Hematopoietic multipotent progenitor cell treated with erythropoietin and hydrocortisone succinate and interleukin-3 and kit ligand, for 15 days (in vitro differentiated cells): ENCODE measurements at regions not wholly inside any gene's neighbourhood (a gene's known extent, or its start where the extent isn't known, plus 50 kb on each side); places are given as distances from the start of the nearest gene placed in this dataset.
A peak's percentile ranks its signal among the peaks of the same experiment; 100 is the strongest.

Experiments used
- DNase-seq: peaks from one replicate; pipeline ENCODE4 v3.0.0-alpha.2; 2015; ENCODE audit warnings: low spot score

DNA sequence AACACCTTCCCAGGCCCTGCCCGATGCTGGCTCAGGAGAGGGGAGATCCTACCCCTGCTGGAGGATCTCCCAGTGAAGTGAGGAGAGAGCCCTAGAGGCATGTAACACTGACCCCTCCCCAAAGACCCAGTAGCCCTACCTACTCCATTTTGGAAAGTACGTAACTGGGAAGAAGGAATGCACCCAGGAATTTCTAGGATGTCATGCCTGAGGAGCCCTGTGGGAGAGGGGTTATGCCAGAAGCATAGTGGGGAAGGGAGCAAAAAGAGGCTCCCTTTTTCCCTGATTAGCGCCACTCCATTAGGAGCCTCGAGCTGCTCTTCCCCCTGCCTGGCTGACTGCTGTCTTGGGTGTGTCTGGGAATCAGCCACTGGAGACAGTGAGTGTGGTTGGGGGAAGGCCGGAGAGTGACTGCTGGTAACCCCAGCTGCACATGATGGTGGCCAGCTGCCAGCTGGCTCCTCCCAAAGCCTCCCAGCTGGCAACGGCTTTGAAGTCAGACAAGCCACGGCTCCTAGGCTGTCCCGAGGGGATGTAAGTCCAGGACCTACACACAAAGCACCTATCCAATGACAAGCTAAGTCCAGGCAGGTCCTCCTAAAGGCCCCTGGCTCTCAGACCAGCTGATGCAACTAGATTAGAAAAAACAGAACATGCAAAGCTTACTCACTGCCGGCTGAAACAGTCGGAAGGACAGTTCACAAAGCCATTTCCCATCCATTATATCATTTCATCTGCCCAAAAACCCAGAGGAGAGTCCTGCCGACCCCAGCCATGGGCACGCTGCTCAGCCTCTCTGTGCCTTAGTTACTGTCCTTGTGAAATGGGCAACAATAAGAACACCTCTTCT lies 136.5 kb upstream of the ABCA1 start:
- peak; percentile 82 for DNase-seq

DNA sequence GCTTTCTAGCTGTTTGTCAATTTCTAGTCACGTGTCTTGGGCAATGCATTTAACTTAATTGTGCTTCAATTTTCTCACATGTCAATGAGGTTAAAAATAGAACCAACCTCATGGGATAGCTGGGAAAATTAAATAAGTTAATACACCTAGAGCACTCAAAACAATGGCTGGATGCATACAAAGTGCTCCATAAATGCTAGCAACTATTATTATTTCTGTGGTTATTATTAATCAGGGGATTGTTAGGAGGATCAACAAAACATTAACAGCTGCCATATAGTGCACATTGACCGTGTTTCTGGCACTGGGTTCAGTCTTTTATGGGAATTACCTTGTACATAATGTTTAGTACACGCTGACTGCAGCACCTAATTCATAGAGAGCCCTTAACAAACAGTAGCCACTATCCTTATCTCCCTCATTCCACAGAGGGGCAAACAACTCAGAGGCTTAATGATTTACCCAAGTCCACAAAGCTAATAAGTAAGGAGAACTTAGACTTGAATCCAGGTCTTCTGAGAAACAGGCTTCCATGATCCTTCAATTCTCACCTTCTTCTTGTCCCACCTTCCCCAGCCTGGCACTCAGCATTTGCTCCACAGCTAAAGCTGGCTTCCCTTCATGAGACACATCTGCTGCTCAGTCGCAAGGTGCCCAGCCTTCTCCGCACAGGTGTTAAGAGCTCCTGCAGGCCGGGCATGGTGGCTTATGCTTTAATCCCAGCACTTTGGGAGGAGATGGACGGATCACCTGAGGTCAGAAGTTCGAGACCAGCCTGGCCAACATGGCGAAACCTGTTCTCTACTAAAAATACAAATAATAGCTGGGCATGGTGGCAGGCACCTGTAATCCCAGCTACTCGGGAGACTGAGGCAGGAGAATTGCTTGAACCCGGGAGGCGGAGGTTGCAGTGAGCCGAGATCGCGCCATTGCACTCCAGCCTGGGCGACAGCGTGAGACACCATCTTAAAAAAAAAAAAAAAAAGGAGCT lies 137.4 kb upstream of the ABCA1 start:
- peak; percentile 14 for DNase-seq

DNA sequence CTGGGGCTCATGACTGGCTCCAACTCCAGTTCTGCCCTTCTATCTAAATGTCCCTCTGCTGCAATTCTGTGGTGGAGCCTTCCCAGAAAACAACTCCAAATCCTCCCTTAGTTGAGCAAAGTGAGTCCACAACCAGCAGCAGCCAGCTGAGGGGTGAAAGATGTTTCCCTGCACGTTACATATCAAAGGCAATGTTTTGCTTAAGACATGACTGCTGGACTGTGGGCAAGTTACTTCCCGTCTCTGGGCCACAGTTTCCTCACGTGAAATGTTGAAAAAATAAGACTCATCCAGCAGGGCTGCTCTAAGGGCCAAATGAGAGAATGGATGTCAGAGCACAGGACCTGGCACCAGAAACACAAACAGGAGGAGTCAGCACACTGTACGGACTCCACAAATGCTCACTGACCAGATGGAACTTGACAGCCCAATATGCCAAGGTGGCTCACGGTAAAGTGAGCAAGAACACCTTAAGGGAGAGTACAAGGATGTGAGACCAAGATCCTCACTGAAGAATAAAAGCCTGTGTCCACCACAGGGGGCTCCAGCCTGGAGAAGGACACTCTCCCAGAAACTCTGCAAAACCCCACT lies 138.4 kb upstream of the ABCA1 start:
- DNase-seq: no peak

DNA sequence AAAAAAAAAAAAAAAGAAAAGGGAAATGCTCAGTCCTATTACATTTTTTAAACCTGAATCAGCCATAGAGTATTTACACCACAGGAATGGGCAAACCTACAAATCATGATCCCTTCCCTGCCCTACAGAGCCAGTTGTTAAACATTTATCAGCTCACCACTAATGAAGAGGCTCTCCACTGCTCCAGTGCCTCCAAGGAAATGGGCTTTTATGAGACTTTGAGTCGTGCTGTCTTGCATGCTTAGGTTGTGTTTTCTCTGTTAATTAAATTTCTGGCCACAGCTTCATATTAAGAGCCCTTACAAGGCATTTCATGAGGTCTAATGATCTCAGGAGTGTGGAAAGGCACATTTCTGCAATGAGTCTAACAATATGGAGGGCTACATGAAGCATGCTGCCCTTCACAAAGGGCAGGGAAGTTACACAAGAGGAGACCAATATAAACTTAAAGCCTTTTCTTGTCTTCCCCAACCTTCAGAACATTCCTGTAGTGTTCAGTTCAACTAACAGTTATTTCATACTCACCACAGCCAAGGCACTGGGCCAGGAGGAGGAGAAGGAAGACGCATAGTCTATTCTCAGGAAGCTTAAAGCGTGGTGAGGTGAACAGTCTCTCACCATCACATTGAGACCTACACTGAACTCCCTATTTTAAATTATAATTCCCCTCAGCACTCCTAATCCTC lies 140.1 kb upstream of the ABCA1 start:
- no peak for DNase-seq

DNA sequence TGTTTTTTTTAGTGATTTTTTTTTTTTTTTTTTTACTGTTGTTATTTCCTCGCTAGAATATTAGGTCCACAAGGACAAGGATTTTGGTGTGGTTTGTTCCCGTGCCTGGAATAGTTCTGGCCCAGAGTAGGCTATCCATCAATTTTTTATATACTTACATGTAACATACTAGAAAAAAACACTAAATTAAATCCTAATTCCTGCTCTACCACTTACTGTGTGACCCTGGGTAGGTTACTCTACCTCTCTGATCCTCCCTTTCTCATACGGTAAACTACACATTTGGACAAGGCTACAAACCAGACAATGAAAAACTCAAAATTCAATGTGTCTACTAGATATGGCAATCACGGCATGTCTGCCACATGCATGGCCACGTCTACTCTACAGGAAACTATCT lies 141.3 kb upstream of the ABCA1 start:
- DNase-seq: no peak

DNA sequence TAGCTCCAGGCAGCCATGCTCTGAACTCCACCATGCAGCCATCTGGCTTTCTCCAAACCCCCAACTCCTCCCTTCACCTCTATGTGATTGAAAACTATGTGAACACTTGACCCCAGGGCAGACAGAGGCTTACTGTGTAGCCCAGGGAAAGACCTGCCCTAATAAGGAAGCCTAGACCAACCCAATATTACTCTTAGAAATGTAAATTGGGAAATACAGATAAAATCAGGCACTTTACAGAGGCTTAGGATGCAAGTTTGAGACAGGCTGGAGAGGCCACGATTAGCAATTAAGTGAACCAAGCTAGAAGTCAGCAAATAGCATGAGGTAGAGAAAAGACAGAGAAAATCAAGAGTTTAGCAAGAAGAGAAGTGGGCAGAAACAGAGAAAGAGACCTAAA lies 141.7 kb upstream of the ABCA1 start:
- no peak for DNase-seq

DNA sequence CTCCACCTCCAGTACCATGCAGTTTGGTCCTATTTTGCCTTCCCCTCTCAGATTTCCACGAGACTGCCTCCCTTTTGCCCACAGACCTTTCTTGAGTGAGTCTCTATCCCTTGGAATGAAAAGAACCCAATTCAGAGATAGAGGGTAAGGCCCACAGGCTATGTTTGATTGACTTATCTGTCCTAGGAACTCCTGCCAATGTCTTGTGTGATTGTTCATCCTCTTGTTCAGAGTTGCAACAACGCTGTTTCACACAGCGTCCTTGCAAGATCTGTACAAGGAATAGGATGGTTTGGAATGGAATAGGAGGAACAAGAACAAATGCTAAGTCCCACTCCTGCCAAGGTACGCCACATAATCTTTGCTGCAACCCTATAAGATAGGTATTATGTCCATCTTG lies 142.2 kb upstream of the ABCA1 start:
- no peak for DNase-seq

DNA sequence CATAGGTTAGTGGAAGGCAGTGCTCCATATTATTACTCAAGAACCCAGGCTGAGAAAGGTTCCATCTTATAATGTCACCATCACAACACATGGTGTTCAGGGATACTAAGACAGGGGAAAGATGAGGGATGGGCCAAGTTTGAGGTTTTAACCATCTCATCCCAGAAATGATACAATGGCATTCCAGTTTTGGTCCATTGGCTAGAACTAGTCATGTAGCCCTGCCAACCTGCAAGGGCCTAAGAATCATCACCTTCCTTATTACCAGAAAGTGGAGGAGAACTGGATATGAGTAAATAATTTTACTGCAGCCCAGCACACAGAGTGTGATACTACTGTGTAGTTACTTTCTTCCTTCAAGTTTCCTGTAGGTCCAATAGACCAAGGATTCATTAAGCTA lies 144.5 kb upstream of the ABCA1 start:
- no peak for DNase-seq

DNA sequence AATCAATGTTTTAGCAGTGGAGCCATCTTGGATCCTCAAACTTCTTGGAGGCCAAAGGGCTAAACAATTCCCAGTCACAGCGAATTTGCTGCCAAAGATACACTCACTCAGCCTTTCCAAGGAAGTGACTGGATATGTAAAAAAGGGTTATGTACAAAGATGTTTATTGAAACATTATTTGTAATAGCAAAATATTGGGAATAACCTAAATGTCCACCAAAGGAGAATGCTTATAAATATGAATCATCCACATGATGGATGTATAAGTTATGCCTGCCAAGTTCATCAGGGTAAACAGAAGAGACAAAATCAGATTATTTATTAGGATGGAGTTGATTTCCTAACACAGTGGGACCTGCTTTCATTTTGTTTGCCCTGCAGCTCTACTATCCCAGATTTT lies 145.2 kb upstream of the ABCA1 start:
- DNase-seq: no peak

DNA sequence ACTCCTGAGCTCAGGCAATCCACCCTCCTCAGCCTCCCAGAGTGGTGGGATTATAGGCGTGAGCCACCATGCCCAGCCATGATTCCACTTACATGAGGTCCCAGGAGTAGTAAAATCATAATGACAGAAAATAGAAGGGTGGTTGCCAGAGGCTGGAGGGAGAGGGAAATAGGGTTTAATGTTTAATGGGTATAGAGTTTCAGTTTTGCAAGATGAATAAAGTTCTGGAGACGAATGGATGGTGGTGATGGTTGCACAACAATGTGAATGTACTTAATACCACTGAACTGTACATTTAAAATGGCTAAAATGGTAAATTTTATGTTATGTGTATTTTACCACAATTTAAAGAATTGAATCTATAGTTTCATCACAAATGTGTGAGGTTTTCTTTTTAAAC lies 146.5 kb upstream of the ABCA1 start:
- no peak for DNase-seq

DNA sequence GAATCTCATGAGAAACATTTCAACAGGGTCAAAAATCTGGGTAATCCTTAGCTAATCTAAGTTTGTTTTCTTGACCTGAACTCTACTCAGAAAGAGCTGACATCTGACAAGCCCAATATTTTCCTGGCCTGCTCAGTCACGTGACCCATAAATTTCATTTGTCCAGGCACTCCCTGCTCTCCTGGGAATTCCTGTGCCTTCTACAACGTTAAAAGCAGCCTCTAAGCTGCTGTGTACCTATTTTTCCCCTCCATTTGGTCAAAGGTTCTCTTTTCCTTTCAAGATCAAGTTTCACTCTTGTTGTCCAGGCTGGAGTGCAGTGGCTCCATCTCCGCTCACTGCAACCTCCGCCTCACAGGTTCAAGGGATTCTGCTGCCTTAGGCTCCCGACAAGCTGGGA lies 148.8 kb upstream of the ABCA1 start:
- no peak for DNase-seq

DNA sequence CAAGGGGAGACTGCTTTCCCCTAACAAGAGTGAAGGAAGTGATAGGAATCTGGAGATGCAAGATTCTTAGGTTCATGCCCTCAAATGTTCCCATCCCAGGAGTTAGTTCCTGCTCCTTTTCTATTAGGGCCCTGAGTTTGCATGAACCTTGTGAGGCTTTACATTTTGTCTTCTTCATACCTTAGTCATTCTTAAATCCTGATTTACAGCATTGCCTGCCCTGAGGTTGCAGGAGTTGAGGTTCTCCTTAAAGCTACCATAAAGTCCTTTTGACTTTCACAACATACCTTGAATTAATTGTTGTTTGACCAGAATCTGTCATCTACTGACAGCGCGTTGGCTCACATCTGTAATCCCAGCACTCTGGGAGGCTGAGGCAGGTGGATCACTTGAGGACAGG lies 151.5 kb upstream of the ABCA1 start:
- DNase-seq: no peak

DNA sequence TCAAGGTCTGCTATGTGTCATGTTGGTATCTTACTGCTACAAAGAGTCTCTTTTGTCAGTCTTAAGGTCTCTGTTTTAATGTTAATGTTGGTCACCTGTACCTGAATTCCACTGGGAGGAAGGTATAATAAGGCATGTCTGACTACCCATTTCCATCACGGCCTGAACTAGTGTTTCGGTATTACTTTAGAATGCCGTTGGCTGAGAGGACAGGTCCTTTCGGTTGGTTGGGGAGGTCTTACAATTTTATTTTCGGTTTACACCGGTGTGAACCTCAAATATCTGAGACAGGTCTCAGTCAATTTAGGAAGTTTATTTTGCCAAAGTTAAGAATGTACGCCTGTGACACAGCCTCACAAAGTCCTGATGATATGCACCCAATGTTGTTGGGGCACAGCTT lies 154.9 kb upstream of the ABCA1 start:
- DNase-seq: no peak

DNA sequence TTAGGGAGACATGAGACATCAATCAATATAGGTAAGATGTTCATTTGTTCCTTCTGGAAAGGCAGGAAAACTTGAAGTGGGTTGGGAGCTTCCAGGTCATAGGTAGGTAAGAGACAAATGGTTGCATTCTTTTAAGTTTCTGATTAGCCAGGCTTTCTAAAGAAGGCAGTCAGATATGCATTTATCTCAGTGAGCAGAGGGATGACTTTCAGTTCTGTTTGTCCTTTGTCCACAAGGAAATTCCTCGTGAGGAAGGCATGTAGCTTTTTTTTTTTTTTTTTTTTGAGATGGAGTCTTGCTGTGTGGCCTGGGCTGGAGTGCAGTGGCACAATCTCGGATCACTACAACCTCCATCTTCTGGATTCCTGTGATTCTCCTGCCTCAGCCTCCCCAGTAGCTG lies 155.3 kb upstream of the ABCA1 start:
- no peak for DNase-seq

DNA sequence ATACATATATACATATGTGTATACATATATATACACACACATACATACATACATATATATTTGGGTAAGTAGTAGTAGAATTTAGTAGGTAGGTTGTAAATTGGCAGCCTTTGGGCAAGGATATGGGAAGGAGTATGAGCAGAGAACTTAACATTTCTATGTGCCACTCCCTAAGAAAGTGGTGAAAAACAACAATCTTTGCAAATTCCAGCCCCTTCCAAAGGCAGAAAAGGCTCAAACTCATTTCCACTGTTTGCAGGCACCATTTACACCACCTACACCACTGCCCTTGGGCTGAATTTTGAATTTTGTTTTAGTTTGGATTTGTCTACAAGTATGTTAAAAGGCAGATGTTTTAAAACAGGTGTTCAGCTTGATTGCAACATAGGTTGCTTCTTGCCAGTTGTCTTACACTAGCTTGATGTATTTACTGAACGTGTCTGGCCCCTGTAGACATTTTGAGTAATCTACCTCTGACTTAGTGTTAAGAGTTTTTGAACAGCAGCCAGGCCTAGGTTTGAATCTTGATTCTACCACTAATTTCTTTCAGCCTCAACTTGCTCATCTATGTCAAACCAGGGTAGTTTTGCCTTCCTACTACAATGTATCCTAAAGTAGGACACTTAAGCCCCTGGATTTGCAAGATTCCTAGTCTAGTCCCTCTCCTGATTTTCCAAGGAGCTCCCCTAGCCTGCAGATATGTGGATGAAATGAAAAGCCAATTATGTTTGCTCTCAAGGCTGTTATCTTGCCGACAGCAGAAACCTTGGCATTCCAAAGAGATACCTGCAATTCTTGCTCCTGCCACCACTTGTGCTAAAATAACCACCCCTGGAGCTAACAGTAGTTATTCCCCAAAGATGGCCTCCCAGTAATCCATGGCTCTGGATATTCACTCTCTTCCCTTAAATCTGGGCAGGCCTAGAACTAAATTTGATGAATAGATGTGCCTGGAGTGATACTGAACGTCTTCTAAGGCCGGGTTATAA lies 156.2 kb upstream of the SLC44A1 start:
- DNase-seq: no peak

DNA sequence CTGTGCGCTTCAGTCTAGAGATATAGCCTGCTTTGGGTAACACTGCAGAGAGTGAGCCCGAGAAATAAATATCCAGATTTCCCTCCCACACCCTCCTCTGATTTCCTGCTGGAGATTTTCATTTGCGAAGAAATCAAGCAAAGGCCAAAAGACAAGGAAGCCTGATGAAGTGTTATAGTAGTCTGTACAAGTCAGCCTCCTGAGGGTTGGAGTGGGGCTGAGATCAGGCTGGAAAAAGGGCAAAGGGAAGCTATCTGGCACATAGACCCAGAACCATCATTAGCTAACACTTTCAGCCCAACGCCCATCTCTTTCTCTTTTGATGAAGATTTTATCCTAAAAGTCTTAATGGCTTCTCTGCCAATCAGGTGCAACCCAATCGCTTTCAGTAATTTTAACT lies 154.6 kb upstream of the SLC44A1 start:
- DNase-seq: no peak

DNA sequence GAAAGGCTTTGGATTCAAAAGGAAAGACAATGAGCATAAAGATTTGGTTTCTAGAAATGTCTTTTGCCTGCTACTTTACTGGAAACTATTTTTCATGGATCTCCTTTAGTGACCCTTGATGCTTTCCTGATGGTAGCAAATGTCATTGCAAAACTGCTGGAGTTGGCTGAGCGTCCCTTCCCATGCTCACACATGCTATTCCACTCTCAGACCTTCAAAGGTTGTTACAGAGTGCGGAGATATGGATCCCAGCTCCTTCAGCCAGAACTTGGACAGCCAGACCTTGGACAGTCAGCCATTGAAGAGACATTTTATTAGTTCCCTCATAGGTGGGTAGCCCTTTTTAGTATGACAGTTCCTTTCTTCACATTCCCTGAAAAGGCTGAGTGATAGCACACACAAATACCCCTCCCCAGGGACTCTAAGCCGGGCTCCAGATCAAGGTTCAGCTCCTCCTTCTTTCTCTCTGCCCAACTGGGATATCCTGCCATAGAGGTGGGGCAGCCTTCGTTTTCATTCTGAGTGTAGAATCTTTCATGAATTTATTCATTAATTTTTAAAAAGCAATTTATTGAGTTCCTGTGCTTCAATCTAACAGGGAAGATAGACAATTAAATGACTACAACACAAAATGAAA lies 153.3 kb upstream of the SLC44A1 start:
- no peak for DNase-seq

DNA sequence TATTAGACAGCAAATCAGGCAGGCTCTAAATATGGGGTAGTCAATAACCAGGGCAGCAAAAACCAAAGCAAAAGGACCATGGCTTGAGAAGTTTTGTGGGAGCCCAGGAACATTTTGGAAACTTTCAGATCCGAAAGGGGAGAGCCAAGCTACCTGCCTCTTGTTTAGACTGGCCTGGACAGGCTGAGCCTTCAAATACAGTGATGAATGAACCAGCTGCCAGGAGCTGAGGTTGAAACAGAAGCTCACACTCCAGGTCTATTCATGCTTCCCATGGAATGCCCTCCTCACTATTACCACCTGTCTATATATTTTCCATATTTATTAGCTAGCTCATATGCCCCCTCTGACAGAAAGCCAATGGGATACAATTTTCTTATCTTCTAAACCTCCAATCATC lies 150.8 kb upstream of the SLC44A1 start:
- no peak for DNase-seq

DNA sequence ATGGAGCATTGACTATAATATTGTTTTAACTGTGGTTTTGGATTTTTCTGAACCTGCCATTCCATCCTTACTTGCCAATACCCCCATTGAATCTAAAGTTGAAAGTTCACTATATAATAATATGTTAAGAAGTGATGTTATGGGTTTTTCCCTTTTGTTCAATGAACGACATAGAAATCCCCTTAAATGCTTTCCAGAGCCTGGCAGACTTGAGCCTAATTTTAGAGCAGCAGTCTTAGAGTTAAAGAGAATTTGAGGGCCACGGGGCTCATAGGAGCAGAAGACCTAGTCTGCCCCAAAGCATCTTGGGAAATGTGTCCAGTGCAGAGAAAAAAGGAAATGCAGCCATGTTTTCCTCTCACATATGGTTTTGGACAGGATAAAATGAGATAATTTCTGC lies 146.1 kb upstream of the SLC44A1 start:
- no peak for DNase-seq

DNA sequence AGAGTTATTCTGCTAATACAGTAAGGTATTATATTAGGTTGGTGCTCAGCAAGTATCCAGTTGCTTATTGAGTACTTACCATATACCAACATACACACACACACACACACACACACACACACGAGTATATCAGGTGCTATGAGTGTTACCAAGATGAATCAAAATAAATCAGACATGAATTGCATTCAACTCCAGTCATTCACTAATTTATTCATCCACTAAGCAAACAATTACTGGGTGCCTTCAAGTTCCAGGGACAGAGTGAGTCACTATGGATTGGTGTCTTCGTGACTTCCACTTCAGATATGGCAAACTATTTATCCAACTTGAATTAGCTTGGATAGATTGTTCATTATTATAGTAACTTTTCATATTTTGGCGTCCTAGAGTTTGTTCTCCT lies 140.7 kb upstream of the SLC44A1 start:
- no peak for DNase-seq
